Stimulated activated CD4-positive, alpha-beta T cell treated with anti-CD3 and anti-CD28 coated beads, TNF-alpha, amount 100 ng/mL, for 48 hours (primary cell): ENCODE measurements at regions not wholly inside any gene's neighbourhood (a gene's known extent, or its start where the extent isn't known, plus 50 kb on each side); places are given as distances from the start of the nearest gene placed in this dataset.

Source experiments
- DNase-seq, 3 donors: peaks; one replicate each; pipeline ENCODE4 v3.0.0-alpha.2; 2020; ENCODE audit warnings: low read depth in 3 of 3

DNA sequence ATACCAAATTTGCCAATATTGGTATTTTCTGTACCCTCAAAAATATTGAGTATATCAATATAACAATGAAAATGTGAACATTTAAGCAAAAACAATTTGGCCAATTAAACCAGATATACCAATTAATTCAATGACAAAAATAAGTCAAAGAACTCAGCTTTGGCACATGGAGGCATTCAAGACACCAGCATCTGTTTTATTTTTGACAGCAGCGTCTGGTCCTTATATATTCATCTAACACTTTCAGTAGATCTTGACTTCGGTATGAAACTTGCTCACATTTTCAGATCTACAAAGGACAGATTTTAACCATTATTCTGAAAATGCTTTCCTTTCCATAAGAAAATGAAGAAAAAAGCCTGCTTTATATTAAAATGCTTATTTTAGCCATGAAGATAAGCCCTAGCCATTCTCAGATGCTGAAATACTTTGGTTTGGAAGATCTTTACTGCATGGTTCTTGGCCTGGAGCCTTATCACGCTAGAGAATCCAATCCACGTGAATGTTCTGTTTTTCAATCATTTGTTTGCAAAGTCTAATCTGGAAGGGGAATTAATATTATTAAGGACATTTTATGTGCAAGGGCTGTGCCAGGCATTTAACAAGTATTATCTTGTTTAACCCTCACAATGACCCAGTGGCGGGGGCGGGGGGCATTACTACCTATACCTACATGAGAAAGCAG, 132.2 kb downstream of the DLEU7 start:
- DNase-seq = no peak

DNA sequence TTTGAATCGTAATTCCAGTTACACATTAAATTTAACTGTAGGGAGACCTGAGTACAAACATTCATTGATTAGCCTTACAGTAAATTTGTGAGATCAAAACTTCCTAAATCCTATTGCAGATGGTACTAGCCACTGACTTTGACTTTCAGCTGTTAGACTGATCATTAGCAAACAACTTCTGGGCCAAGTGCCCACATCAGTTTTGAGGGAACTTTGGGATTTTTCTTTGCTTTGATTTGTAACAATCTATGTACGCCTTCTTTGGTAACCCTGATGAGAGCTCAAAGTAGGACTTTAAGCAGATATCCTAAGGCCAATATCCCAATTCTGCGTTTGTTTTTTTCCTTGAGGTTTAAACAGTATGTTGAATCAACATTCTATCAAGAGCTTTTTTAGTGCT, 131.5 kb downstream of the DLEU7 start:
- DNase-seq = no peak

DNA sequence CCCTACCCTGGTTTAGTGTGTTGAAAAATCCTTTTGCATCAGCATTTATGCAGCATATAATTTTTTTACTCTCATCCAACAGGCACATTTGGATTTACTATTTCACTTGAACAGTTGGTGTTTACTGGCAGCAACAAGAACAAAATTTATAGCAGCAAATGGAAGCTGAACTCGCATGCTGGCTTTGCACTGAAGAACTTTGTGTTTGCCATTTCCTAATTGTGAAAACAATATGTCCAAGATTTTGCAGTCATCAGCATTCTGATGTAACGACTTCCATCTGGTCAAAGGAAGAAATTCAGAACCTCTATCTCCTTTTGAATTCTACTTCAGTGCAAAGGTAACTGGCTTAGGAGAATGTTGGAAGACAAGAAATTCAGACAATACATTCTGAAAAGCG, 131.0 kb downstream of the DLEU7 start:
- DNase-seq = no peak

DNA sequence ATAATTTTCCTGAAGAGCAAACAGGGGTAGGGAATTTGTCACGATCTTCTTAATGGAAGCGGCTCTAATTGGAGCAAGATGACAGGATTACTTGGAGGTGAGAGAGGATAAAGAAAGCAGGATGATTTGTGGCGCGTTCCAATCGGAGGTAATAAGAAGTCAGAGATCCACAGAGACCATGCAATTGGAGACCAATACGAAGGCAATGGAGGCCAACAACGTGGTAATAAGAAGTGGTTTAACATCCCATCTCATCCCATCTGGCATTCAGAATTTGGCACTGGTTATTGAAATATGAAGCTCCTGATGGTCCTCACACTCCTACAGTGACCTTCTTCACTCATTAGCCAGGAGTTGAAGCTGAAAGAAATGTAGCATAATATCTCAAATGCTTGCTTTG, 130.6 kb downstream of the DLEU7 start:
- no peak for DNase-seq

DNA sequence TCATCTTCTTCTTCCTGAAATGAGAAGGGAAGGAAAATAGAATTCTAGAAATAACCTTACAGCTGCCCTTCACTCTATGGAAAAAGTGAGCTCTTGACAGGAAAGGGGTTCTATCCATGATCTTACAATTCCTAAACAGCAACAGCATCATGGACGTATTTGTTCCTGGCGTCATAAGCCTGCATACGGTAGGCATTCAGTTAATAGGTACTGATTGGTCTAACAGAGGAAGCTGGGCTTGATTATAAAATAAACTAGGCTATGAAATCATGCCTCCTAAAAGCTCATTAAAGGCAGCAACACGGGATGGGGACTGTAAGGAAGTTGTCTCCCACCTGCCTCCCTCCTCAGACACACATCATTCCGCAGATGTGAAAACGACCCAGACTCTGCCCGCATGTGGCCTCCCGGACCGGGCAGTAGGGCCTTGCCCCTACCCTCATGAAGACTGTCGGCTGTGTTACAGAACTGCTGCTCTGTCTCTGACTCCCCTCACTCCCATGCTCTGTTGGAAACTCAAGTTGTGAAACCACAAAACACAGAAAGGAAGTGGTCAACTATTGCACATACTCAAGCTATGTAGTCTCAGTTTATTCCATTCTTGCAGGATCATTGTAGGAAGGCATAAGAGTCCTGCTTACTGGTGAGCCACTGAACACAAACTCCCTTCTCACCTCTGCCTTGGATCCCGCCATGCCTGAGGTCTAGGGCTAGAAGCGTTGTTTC, 129.8 kb downstream of the DLEU7 start:
- peak in 1 of 3 donors; percentile 2 for DNase-seq

DNA sequence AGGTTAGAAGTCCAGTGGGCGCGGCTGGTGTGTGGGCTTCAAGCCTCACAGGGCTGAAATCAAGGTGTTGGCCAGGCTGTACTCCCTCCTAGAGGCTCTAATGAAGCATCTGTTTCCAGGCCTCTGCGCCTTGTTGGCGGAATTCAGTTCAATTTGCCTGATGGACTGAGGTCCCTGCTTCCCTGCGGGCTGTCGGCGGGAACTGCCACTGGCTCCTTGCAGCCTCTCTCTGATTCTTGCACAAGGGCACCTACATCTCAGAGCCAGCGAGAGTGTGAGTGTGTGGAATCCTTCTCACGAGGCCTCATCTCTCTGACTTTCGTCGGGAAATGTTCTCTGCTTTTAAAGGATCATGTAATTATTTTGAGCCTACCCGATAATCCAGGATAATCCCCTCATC, 128.6 kb downstream of the DLEU7 start:
- DNase-seq = no peak

DNA sequence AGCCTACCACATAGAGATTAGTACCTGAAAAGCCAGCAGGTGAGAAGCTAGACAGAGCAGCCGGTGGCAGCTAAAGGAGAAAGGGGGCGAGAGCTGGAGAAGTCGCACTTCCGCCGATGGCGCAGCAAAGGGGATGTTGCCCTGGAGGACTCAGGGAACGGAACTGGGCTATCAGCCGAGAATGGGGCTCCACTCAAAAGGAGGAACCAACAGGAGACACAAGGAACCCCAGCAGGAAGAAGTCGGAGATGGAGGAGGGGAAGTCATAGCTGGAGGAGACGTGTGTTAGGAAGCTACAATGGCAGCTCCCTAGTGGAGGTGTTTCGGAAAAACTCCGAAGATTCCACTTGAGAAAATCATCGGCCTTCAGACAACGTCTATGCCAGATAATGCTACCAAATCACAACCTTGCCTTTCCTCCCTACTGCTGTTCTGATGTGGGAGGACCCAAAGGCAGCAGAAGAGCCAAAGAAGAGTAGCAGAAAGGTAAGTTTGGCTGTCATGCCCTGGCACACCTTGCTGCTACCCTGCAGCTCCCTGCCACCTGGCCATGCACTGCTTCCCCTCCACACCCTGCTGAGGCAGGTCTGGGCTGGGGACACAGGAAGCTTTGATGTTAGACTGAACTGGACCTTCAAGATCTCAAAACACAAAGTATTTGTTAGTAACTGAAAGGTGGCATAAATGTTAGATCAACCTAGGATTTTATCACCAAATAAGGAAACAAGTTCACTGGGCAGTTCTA, 127.9 kb downstream of the DLEU7 start:
- DNase-seq = no peak

DNA sequence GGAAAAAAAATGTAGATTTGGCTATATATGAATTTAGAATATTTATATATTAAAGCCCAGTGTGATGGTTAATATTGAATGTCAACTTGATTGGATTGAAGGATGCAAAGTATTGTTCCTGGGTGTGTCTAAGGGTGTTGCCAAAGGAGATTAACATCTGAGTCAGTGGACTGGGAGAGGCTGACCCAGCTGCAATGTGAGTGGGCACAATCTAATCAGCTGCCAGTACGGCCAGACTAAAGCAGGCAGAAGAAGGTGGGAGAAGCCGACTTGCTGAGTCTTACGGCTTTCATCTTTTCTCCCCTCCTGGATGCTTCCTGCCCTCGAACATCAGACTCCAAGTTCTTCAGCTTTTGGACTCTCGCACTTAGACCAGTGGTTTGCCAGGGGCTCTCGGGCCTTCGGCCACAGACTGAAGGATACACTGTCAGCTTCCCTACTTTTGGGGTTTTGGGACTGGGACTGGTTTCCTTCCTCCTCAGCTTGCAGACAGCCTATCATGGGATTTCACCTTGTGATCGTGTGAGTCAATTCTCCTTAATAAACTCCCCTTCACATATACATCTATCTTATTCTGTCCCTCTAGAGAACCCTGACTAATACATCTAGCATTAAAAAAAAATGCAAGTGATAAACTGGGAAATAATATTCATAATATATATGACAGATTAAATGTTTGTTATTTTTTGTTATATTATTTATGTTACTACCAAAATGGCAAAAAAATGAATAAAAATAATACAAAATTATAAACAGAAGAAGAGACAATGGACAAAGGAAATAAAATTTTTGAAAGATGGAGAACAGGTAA, 122.4 kb downstream of the DLEU7 start:
- DNase-seq = no peak

DNA sequence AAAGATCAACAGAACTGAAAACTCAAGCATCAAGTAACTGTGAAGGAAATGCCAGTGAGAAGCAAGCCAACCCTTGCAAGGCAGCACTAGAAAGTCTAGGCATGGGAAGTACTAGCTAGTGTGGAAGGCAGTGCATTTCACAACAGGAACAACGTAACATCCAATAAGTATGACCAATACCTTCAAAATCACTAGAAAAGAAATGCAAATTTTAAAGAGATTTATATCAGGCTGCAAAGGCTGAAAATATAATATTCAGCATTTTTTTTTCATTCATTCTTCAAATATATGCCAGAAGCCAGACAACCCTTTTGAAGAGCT, 121.9 kb downstream of the DLEU7 start:
- no peak for DNase-seq

DNA sequence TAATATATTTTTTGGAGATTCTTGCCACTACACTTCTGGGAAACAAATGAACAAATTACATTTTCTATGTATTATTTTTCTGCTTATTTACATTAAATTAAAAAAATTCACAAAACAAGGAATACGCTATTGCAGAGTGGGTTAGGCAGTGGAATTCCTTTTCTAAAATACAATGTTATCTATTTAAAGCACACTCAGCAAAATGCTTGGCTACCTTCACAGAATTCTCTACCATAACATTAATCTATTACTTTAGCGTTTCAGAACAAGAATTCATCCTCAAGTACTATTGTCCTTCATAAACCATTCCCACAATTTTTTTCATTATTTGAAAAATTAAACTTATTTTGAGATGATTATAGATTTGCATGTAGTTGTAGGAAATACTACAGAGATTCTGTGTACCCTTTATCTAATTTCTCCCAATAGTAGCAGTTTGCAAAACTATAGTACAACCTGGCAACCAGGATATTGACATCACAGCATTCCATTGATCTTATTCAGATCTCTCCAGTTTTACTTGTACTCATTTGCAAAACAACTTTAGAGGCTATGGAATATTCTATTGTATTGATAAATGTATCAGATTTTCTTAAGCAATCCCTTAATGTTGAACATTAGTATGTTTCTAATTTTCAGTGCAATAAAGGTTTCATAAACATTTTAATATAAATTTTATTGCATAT, 120.9 kb downstream of the DLEU7 start:
- DNase-seq = no peak

DNA sequence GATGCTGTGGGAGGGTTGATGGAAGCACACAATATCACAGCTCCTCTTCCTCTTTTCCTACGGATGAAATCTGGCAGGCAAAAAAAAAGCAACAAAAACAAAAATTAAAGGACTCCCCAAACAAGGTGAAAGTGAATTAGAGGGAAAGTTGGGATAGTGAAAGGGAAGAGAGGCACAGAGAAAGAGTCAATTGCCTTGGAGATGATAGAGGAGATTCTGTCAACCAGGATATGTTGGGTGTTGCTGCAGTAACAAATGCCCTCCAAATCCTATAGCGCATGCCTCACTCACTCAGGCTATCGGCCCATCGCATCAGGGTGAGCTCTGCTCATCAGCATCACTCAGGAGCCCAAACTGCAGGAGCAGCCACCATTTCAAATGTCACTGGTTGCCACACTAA, 119.1 kb downstream of the DLEU7 start:
- DNase-seq = no peak

DNA sequence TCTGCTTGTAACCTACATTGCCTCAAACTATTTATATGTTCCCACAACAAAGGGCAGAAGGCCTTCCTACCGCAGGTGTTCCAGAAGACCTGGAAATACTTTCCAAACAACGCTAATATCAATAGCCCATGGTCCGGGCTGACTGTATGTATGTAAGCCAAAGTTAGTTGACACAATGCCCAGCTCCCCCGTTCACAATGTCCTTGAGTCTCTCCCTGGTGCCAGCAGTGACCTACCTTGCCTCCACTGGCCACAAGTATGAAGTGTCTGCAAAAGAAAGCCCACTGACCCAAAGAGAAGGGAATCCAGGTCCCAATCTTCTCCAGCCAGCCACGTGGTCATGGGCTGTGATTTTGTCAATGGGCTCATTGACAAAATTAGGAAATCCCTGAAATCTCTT, 118.6 kb downstream of the DLEU7 start:
- no peak for DNase-seq

DNA sequence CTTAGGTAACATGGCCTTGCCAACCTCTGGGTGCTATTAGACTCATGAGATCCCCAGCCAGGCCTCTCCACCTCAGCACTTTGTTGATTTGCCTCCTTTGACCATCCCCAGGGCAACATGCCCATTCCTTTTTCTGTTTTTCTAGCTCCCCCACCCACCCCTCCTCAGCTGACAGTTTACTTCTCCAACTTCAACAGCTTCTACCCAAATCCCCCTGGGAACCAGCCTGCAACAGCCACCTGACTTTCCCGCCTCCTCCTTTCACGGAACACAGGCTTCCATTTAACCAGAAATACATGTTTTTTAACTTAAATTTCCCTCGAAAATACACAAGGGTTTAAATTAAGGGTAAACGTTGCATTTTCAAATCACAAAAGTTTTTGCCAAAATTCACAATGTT, 117.3 kb downstream of the DLEU7 start:
- no peak for DNase-seq

DNA sequence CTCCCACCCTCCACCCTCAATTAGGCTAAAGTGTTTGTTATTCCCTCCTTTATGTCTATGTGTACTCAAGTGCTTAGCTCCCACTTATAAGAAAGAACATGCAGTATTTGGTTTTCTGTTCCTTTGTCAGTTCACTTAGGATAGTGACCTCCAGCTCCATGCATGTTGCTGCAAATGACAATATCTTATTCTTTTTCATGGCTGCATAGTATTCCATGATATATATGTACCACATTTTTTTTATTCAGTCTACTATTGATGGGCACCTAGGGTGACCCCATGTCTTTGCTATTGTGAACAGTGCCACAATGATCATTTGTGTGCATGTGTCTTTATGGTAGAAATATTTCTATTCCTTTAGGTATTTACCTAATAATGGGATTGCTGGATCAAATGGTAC, 114.3 kb downstream of the DLEU7 start:
- DNase-seq = no peak

DNA sequence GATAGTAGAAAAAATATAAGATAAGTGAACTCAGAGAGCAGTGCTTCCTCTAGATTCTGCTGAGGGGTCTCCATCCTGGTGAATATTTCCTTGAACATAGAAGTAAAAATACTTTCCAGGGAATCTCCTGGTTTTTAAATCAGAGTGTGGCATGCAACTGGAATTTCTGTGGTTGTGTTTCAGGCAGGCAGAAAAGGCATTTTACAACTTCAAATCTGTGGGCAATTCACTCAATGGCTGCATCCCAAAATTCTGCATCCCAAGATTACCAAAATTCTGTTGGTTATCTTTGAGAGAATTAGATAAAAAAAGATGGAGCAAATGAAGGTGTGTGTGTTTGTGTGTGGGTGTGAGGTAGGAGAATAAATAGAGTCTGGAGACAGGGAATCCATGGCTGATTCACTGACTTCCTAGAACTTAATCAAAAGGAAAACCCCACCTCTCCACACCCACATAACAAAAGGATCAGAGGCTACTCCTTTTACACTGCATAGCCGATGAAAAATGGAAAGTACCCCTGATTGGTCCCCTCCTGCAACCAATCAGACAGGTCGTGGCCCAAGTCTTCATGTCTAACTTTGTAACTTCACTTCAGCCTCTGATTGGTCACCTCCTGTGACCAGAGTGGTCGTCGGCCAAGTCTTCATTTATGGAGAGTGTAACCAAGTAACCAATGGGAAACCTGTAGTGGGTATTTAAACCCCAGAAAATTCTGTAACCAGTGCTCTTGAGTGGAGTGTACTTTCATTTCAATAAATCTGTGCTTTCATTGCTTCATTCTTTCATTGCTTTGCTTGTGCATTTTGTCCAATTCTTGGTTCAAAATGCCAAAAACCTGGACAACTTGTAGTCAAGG, 112.8 kb downstream of the DLEU7 start:
- DNase-seq = no peak

DNA sequence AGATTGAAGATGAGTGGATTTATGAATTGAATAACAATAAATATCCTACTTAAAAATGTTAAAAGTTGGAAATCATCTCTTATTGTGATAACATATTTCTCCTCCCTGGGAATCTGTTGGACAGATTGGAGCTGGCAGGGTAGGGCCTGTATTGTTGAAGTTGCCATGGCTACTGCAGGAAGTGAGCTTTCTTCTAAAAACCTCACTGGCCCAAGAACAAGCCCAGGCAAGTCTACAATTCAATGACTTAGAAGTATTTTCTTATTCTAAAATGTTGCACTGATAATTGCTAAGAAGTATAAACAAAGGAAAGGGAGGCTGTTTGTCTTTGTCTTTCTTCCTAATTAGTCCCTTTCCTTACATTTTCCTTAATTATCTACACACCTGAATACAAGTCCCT, 112.1 kb downstream of the DLEU7 start:
- DNase-seq = no peak

DNA sequence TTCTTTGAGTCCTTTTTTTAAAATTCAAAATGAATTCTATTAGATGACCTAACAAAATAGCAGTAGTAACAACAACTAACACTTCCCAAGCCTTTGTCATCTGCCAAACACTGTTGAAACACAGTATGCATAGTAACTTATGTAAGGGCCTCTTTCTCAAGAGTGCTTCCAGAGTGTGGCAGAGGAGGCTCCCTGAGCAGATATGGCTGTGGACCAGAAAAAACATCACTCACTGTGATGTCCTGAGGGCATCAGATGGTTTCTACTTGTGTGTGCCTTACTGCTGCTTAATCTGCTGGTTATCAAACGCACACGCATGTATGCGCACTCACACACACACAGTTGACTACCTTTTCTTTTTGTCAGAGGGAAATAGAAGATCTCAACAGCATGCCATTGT, 110.8 kb downstream of the DLEU7 start:
- no peak for DNase-seq

DNA sequence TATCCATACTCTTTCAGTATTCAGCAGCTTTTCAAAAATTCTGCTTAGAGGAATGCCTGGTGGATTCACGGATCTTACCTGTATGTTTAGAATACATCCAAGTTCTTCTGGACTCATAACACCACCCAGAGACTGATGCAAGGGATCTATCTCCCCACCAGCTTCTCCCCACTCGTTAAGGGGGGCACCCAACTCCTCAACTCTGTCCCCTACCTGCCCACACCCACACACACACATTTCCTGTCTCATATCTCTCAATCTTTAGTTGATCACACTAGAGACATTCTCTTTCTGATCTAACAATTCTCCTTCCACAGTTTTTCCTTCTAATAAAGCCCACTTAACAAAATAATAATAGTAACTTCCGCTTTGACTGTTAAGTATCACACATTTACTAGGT, 110.1 kb downstream of the DLEU7 start:
- DNase-seq = no peak

DNA sequence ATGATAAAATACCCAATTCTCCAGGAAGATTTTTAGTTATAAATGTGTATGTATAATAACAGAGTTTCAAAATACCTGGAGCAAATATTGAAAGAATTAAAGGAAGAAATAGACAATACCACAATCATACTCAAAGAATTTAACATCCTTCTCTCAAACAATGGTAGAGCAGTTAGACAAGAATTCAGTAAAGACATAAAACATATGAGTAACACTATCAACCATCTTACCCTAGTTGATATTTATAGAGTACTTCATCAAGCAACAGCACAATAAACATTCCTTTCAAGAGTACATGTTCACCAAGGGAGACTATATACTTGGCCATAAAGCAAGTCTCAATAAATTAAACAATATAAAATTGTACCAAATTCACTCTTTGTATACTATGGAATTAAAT, 108.4 kb downstream of the DLEU7 start:
- DNase-seq = no peak

DNA sequence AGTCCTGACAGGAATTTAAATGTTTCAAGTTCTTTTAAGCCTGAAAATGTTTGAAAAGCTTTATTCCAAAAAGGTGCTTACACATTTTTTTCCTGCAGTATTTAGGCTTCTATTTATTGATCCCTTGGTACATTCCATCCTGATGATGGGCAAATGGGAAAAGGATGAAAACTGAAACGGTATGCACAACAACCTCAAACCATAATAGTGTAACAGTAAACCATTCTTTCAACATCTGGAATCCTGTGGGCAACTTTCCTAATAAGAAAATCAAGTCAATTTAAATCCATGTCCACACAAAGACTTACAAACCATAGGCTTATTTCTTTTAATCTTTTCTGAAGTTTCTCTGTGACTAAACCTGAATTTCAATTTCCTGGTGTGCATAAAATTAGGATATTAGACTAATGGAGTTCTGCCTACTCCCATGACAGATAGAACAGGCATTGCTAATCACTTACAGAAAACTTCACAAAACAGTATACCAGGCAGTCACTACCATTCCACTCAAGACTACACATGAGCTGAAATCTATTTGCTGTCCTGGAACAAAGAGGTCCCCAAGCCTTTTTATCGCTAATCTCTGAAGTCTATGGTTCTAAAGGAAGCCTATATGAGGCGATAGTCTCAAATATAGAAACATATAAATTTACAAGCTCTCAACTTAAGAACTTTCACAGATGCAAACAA, 103.3 kb downstream of the DLEU7 start:
- DNase-seq = no peak
